ENCODE measurements at regions not wholly inside any gene's neighbourhood (a gene's known extent, or its start where the extent isn't known, plus 50 kb on each side); places are given as distances from the start of the nearest gene placed in this dataset.
"Not testable (repeated sequence)": the region's sequence is repeated elsewhere in the genome, so short reads cannot be mapped to it uniquely, and the experiment has no call there.

DNA sequence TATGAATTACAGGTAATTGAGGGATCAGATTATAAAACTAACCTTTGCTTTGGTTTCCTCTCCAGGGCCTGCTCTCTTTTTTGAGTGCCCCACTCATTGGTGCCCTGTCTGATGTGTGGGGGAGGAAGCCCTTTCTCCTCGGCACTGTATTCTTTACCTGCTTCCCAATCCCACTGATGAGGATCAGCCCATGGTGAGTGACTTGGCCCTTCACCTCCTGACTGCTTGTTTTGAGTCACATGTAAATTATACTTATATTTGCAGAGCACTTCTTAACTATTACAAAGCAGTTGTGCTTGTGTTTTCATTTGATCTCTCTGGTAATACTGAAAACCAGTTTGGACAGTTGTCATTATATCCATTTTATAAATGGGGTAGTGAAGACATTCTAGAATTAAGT, 109.9 kb upstream of the NUTM2F start:
- H3K36me3 Mint-ChIP-seq (ENCODE audit: low read depth), result peaks cover 24% of the 10 kb centered on the region
- DNase-seq (ENCODE audit: low spot score); H3K4me1 Mint-ChIP-seq (ENCODE audit: low read depth); H3K4me3 Mint-ChIP-seq; H3K27me3 Mint-ChIP-seq (ENCODE audit: low read depth); H3K27ac Mint-ChIP-seq; H3K9me3 Mint-ChIP-seq: not testable (repeated sequence)

DNA sequence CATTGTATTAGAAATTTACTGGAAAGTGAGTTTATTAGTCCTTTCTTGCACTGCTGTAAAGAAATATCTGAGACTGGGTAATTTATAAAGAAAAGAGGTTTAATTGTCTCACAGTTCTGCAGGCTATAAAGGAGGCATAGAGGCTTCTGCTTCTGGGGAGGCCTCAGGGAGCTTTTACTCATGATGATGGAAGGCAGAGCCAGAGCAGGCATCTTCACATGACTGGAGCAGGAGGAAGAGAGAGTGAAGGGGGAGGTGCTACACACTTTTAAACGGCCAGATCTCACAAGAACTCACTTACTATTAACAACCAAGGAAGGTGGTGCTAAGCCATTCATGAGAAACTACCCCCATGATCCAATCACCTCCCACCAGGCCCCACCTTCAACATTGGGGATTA, 112.7 kb upstream of the NUTM2F start:
- H3K9me3 Mint-ChIP-seq; DNase-seq (ENCODE audit: low spot score); H3K4me3 Mint-ChIP-seq; H3K27ac Mint-ChIP-seq; H3K27me3 Mint-ChIP-seq (ENCODE audit: low read depth); H3K4me1 Mint-ChIP-seq (ENCODE audit: low read depth): not testable (repeated sequence)
- H3K36me3 Mint-ChIP-seq (ENCODE audit: low read depth), result peaks cover 27% of the 10 kb centered on the region

DNA sequence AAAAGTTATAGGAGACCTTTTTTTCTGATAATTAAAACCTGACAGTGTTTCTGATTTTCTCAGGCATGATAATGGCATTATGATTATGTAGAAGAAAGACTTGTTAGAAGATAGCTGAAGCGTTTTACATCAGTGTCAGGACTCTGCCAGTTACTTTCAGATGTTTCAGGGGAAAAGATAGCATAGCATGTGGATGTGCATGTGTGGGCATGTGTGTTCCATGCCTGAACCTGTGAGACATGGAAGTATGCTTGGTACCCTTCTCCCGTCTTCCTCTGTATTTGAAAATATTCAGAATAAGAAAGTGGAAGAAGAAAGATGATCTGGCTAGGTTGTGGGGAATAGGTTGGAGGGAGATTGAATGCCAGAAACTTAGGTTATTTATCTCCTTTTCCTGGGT, 113.1 kb upstream of the PCAT7 start:
- Mint-ChIP-seq H3K27me3 (ENCODE audit: low read depth) (no peaks in the 10 kb centered on the region), H3K9me3 (no peaks in the 10 kb centered on the region), H3K27ac (no peak overlapping the region), H3K4me3 (no peak overlapping the region), H3K36me3 (ENCODE audit: low read depth) (peaks cover 33% of the 10 kb centered on the region), H3K4me1 (ENCODE audit: low read depth) (no peaks in the 10 kb centered on the region)
- no peak for DNase-seq (ENCODE audit: low spot score)

DNA sequence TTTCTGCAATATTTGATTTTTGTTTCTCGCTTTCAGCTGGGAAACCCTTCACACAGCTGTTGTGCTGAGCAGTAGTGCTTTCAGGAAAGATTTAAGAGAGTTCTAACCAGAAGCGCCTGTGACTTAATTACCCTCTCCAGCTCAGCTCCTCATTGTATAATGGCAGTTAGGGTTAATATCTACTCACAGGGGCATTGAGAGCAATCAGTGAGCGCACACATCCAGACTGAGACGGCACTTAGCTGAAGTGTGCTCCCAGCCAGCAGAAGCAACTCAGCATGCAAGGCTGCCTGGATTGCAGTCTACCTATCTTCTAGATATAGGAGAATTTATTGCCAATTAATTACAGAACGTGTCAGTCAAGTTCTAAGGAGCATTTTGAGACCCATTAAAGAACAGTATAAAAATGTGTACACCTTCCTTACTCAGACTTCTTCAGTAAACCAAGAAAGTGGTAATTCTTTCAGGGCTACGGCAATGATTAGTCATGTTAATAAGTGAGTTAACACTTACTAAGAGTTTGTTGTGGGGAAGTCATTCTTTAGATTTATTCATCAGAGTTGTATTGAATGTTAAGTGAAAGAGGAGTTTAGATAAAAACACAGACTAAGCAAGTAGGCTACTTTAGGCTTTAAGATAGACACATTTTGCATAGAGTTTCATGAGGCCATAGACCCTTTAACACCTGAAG, 111.7 kb upstream of the PCAT7 start:
- Mint-ChIP-seq H3K4me3 (no peak overlapping the region), H3K27ac (no peak overlapping the region), H3K9me3 (no peaks in the 10 kb centered on the region), H3K36me3 (ENCODE audit: low read depth) (peaks cover 39% of the 10 kb centered on the region), H3K4me1 (ENCODE audit: low read depth) (no peaks in the 10 kb centered on the region), H3K27me3 (ENCODE audit: low read depth) (no peaks in the 10 kb centered on the region)
- DNase-seq (ENCODE audit: low spot score), result no peak

DNA sequence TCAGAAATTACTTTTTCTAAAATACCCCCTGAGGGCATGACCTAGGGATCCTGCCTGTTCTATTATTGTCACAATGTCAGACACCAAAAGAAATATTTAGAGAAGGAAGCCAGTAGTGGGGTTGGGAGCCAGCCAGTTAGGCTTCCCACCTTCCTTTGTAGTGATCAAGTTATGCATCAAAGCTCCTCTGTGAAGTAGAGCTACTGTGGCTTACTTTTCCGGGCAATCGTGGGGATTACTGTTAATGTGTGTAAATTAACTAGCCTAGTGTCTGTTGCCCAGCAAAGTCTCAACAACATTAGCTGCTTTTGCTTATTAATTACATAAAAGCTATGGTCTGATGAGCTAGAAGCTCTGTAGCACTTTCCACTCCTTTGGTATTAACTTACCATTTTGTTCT, 109.0 kb upstream of the PCAT7 start:
- H3K36me3 Mint-ChIP-seq (ENCODE audit: low read depth), result peaks cover 40% of the 10 kb centered on the region
- no peaks in the 10 kb centered on the region for H3K4me1 Mint-ChIP-seq (ENCODE audit: low read depth)
- H3K4me3 Mint-ChIP-seq, result no peak overlapping the region
- no peak overlapping the region for H3K27ac Mint-ChIP-seq
- no peak for DNase-seq (ENCODE audit: low spot score)
- no peaks in the 10 kb centered on the region for H3K9me3 Mint-ChIP-seq
- no peaks in the 10 kb centered on the region for H3K27me3 Mint-ChIP-seq (ENCODE audit: low read depth)

DNA sequence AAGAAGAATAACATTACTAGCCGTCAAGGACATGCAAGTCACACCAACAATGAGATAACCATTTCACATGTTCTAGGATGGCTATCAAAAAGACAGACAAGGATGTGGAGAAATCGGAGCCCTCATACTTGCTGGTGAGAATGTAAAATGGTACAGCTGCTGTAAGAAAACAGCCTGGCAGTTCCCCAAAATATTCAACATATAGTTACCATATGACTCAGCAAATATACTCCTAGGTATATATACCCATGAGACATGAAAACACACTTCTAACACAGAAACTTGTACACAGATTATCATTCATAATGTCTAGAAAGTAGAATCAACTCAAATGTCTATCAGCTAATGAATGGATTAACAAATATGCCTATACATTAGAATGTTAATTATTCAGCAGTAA, 105.4 kb upstream of the PCAT7 start:
- Mint-ChIP-seq H3K27me3 (ENCODE audit: low read depth) (no peaks in the 10 kb centered on the region), H3K4me3 (no peak overlapping the region), H3K9me3 (no peaks in the 10 kb centered on the region), H3K36me3 (ENCODE audit: low read depth) (peaks cover 35% of the 10 kb centered on the region), H3K4me1 (ENCODE audit: low read depth) (no peaks in the 10 kb centered on the region), H3K27ac (no peak overlapping the region)
- no peak for DNase-seq (ENCODE audit: low spot score)

DNA sequence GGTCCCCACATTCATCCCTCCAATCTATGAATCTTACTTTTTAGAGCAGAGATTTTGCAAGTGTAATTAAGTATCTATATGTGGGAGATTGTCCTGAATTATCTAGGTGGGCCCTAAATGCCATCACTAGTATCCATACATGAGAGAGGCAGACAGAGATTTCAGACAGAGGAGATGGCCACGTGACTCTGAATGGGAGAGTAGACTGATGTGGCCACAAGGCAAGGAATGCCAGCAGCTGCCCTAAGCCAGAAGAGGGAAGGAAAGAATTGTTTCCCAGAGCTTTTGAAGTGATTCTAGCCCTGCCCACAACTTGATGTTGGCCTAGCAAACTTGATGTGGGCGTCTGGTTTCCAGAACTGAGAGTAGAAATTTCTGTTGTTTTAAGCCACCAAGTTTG, 90.1 kb upstream of the PCAT7 start:
- no peak overlapping the region for H3K27ac Mint-ChIP-seq
- no peak for DNase-seq (ENCODE audit: low spot score)
- no peaks in the 10 kb centered on the region for H3K27me3 Mint-ChIP-seq (ENCODE audit: low read depth)
- H3K36me3 Mint-ChIP-seq (ENCODE audit: low read depth), result peaks cover 32% of the 10 kb centered on the region
- no peak overlapping the region for H3K4me3 Mint-ChIP-seq
- H3K9me3 Mint-ChIP-seq, result peaks cover 43% of the 10 kb centered on the region
- H3K4me1 Mint-ChIP-seq (ENCODE audit: low read depth), result no peaks in the 10 kb centered on the region

DNA sequence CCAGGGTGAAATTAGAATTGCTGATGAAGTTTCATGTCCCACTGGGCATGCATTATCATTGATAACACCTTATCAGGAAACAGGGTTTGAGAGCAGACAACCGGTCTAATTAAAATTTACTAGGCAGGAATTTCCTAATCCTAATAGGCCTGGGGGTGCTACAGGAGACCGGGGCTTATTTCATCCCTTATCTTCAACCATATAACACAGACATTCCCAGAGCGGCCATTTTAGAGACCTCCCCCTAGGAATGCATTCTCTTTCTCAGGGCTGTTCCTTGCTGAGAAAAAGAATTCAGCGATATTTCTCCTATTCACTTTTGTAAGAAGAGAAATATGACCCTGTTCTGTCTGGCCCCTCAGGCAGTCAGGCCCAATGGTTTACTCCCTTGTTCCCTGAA, 82.8 kb upstream of the PCAT7 start:
- Mint-ChIP-seq H3K27me3 (ENCODE audit: low read depth) (peaks cover 15% of the 10 kb centered on the region), H3K9me3 (peaks cover 19% of the 10 kb centered on the region)
- DNase-seq (ENCODE audit: low spot score), result not testable (repeated sequence)

DNA sequence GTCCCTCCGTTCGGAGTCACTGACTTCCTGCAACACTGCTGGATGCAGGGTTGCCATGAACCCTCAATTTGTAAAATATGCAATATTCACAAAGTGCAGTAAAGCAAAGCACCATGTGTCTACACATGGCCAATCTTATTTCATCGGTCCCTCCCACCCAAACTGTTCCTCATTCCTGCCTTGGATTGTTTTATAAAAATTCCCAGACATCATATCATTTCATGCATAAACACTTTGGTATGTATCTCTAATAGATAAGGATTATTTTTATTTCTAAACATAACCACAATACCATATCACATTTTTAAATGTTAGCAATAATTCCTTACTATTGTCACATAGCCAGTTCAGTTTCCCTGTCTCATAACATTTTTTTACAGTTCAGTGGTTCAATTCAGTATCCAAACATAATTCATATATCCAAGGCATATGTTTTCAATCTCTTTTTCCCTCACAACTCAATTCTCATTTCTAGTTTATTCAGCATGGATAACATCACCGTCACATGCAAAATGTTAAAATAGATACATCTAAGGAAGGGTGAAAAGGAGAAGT, 82.0 kb upstream of the PCAT7 start:
- Mint-ChIP-seq H3K4me3 (no peak overlapping the region), H3K27ac (no peak overlapping the region), H3K9me3 (peaks cover 15% of the 10 kb centered on the region), H3K4me1 (ENCODE audit: low read depth) (no peaks in the 10 kb centered on the region), H3K27me3 (ENCODE audit: low read depth) (peaks cover 16% of the 10 kb centered on the region), H3K36me3 (ENCODE audit: low read depth) (no peaks in the 10 kb centered on the region)
- DNase-seq (ENCODE audit: low spot score), result no peak

More for the DNA sequence above, 82.8 kb upstream of the PCAT7 start:
- not testable (repeated sequence) for H3K36me3 Mint-ChIP-seq (ENCODE audit: low read depth); H3K4me3 Mint-ChIP-seq; H3K27ac Mint-ChIP-seq; H3K4me1 Mint-ChIP-seq (ENCODE audit: low read depth)

DNA sequence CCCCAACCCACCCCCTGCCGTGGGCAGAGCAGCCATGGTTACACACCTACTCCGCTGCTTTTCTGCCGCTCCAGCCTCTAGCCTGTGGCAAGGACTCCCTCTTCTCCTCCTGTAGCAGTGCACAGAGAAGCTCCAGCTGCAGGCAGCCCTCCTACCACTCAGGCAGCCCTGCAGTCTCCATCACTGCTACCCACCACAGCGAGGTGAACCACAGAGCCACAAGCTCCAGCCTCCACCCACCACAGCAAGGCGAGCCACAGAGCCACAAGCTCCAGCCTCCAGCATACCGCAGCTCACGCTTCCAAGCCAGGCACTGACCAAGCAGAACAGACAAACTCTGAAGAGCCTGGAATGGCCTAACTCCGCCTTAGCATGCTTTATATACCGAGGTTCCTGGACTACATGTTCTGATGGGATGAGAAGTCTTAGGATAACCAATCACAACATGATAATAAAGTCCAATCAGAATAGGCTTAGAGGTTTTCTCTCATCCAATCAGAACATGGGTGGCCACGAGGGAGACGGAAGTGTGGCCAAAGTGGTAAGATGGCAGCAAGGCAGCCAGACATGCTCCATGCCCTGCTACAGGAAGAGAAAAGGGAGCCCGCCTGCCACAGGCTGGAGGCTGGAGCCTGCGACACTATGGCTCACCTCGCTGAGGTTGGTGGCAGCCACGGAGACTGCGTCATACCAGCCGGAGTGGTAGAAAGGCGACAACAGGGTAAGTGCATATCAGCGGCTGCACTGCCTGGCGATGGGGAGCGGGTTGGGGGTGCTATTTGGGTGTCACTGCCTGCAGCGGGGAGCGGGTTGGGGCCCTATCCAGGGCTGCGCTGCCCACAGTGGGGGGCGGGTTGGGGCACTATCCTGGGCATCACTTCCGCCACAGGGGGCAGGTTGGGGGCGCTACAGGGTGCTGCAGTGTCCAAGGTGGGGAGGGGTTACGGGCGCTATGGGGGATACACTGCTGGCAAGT, 75.8 kb upstream of the PCAT7 start:
- H3K36me3 Mint-ChIP-seq (ENCODE audit: low read depth), result no peaks in the 10 kb centered on the region
- H3K27me3 Mint-ChIP-seq (ENCODE audit: low read depth), result peaks cover 17% of the 10 kb centered on the region
- H3K4me1 Mint-ChIP-seq (ENCODE audit: low read depth), result no peaks in the 10 kb centered on the region
- DNase-seq (ENCODE audit: low spot score), result no peak
- H3K9me3 Mint-ChIP-seq, result no peaks in the 10 kb centered on the region
- no peak overlapping the region for H3K4me3 Mint-ChIP-seq
- no peak overlapping the region for H3K27ac Mint-ChIP-seq

DNA sequence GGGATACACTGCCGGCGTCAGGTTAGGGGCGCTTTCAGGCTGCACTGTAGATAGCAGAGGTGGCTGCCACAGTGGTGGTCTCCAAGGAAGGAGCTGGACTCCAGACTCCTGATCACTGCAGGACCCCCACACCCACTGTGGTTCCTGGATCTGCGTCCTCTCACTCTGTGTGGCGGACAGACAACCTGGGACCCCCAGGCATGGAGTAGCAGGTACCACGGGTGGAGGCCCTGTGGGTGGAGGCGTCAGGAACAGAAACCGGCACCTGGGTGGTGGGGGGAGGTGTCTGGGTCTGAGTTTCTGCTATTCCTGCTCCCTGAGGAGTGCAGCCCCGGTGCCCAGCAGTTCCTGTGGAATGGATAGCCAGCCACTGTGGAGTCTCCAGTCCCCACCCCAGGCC, 75.1 kb upstream of the PCAT7 start:
- H3K4me3 Mint-ChIP-seq, result no peak overlapping the region
- H3K27me3 Mint-ChIP-seq (ENCODE audit: low read depth), result peaks cover 18% of the 10 kb centered on the region
- H3K27ac Mint-ChIP-seq, result no peak overlapping the region
- no peaks in the 10 kb centered on the region for H3K36me3 Mint-ChIP-seq (ENCODE audit: low read depth)
- DNase-seq (ENCODE audit: low spot score), result no peak
- H3K4me1 Mint-ChIP-seq (ENCODE audit: low read depth), result no peaks in the 10 kb centered on the region
- no peaks in the 10 kb centered on the region for H3K9me3 Mint-ChIP-seq

DNA sequence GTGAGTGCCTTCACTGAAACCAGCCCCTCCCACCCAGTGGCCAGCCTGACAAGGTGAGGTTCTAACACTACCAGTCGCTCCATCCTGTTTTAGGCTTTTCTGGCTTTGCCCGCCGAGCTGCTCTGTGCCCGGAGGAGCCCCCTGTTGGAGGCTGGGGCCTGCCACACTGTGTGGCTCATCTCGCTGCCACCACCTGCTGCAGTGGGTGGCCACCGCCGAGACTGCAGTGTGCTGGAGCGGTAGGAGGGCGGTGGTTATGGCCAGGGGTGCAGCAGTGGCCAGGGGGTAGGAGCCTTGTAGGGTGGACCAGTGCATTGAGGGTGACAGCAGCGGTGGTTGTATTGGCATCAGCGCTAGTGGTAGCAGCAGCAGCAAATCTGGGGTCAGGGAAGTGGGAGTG, 74.7 kb upstream of the PCAT7 start:
- Mint-ChIP-seq H3K4me1 (ENCODE audit: low read depth) (no peaks in the 10 kb centered on the region), H3K27ac (no peak overlapping the region), H3K4me3 (no peak overlapping the region)

DNA sequence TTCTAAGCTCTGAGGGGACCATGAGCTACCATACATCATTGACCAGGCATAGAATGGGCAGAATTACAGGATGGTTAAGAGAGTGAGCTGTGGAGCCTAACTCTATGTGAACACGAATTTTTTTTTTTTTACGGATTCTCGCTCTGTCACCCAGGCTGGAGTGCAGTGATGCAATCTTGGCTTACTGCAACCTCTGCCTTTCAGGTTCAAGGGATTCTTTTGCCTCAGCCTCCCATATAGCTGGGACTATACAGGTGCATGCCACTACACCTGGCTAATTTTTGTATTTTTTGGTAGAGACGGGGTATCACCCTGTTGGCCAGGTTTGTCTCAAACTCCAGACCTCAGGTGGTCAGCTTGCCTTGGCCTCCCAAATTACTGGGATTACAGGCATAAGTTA, 72.8 kb upstream of the PCAT7 start:
- Mint-ChIP-seq H3K4me3 (no peak overlapping the region), H3K36me3 (ENCODE audit: low read depth) (no peaks in the 10 kb centered on the region), H3K27ac (no peak overlapping the region), H3K9me3 (no peaks in the 10 kb centered on the region), H3K4me1 (ENCODE audit: low read depth) (no peaks in the 10 kb centered on the region), H3K27me3 (ENCODE audit: low read depth) (peaks cover 7% of the 10 kb centered on the region)
- no peak for DNase-seq (ENCODE audit: low spot score)

More for the DNA sequence above, 74.7 kb upstream of the PCAT7 start:
- Mint-ChIP-seq H3K36me3 (ENCODE audit: low read depth) (no peaks in the 10 kb centered on the region), H3K27me3 (ENCODE audit: low read depth) (peaks cover 16% of the 10 kb centered on the region), H3K9me3 (no peaks in the 10 kb centered on the region)
- no peak for DNase-seq (ENCODE audit: low spot score)

DNA sequence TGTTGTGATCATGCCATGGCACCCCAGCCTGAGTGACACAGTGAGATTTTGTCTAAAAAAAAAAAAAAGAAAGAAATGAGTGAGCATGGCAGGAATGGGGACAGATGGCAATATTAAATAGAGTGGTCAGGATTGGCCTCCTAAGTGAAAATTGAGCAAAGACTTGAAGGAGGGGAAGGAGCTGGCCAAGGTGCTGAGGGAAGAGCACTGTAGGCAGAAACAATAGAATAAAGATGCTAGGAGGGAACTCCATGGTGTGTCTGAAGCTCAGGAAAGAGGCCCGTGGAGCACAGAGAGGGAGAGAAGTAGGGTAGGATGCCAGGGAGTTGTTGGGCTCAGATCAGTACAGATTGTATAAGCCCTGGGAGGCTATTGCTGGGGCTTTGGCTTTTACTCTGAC, 64.4 kb upstream of the PCAT7 start:
- Mint-ChIP-seq H3K4me3 (no peak overlapping the region), H3K9me3 (no peaks in the 10 kb centered on the region), H3K27ac (no peak overlapping the region), H3K4me1 (ENCODE audit: low read depth) (peaks cover 2% of the 10 kb centered on the region), H3K36me3 (ENCODE audit: low read depth) (no peaks in the 10 kb centered on the region), H3K27me3 (ENCODE audit: low read depth) (peaks cover 2% of the 10 kb centered on the region)
- no peak for DNase-seq (ENCODE audit: low spot score)
